ENCODE measurements at regions not wholly inside any gene's neighbourhood (a gene's known extent, or its start where the extent isn't known, plus 50 kb on each side); places are given as distances from the start of the nearest gene placed in this dataset.

DNA sequence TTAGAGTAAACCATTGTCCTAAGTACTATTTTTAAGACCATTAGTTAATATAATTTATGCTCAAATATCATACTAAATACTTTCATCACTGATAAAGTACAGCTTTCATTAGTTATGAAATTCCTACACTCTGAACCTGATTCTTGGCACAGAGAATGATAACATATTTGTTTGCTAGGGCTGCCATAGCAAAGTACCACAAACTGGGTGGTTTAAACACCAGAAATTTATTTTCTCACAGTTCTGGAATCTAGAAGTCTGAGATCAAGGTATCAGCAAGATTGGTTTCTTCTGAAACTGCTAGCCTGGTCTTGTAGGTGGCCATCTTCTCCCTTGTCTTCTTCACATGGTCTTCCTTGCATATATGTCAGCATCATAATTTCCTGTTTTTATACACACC lies 608.4 kb downstream of the TLE1 start:
- no peaks in the 10 kb centered on the region for H3K9me3 ChIP-seq (replicated peaks; ENCODE audit: control insufficient read depth, insufficient read depth, low read depth, low read length)
- intact Hi-C loops (cut with micrococcal nuclease): no loop called here
- ChIA-PET POLR2A (no interaction called here), CTCF (ENCODE audit: low intra/inter-chr PET ratio) (no interaction called here)
- no TSS peak for BruUV-seq (replicated peaks)
- no peaks in the 10 kb centered on the region for H3K9me1 ChIP-seq (ENCODE audit: control insufficient read depth, insufficient read depth, low read length)
- no peak overlapping the region for H3K4me2 ChIP-seq (ENCODE audit: insufficient read depth, low read length)
- FAIRE-seq (no peak), DNase-seq (ENCODE audit: extremely low read depth in 1 of 4, low spot score in 3 of 4) (no peak), ATAC-seq (no peak)
- H3K27ac ChIP-seq (ENCODE audit: extremely low read depth, low read depth, low read length): no peak overlapping the region
- TF ChIP-seq ZNF197 (CRISPR knock-in tag; IDR thresholded peaks at IDR 0.05; ENCODE audit: low read depth) (no peak), KDM2B (CRISPR knock-in tag; IDR thresholded peaks at IDR 0.05) (no peak), BRD9 (IDR thresholded peaks at IDR 0.05; ENCODE audit: low read depth, partially characterized antibody) (no peak), ZNF780A (CRISPR knock-in tag; IDR thresholded peaks at IDR 0.05) (no peak), ZNF507 (tag; conservative IDR thresholded peaks at IDR 0.05) (no peak), RCOR1 (IDR thresholded peaks at IDR 0.05; ENCODE audit: borderline replicate concordance in 1 of 2, low read depth in 2 of 2, low read length in 2 of 2) (no peak), CSDE1 (IDR thresholded peaks at IDR 0.05) (no peak), NCOA1 (IDR thresholded peaks at IDR 0.05; ENCODE audit: low read depth) (no peak), KDM1A (IDR thresholded peaks at IDR 0.05) (no peak)
- TF ChIP-seq, protein P1, sequence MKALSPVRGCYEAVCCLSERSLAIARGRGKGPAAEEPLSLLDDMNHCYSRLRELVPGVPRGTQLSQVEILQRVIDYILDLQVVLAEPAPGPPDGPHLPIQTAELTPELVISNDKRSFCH (CRISPR knock-in tag; IDR thresholded peaks at IDR 0.05): no peak
- TF ChIP-seq, protein P1 (tag; IDR thresholded peaks at IDR 0.05): no peak
- TF ChIP-seq, protein P2, sequence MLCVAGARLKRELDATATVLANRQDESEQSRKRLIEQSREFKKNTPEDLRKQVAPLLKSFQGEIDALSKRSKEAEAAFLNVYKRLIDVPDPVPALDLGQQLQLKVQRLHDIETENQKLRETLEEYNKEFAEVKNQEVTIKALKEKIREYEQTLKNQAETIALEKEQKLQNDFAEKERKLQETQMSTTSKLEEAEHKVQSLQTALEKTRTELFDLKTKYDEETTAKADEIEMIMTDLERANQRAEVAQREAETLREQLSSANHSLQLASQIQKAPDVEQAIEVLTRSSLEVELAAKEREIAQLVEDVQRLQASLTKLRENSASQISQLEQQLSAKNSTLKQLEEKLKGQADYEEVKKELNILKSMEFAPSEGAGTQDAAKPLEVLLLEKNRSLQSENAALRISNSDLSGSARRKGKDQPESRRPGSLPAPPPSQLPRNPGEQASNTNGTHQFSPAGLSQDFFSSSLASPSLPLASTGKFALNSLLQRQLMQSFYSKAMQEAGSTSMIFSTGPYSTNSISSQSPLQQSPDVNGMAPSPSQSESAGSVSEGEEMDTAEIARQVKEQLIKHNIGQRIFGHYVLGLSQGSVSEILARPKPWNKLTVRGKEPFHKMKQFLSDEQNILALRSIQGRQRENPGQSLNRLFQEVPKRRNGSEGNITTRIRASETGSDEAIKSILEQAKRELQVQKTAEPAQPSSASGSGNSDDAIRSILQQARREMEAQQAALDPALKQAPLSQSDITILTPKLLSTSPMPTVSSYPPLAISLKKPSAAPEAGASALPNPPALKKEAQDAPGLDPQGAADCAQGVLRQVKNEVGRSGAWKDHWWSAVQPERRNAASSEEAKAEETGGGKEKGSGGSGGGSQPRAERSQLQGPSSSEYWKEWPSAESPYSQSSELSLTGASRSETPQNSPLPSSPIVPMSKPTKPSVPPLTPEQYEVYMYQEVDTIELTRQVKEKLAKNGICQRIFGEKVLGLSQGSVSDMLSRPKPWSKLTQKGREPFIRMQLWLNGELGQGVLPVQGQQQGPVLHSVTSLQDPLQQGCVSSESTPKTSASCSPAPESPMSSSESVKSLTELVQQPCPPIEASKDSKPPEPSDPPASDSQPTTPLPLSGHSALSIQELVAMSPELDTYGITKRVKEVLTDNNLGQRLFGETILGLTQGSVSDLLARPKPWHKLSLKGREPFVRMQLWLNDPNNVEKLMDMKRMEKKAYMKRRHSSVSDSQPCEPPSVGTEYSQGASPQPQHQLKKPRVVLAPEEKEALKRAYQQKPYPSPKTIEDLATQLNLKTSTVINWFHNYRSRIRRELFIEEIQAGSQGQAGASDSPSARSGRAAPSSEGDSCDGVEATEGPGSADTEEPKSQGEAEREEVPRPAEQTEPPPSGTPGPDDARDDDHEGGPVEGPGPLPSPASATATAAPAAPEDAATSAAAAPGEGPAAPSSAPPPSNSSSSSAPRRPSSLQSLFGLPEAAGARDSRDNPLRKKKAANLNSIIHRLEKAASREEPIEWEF (CRISPR knock-in tag; IDR thresholded peaks at IDR 0.05): no peak
- no peak overlapping the region for H3K4me3 ChIP-seq
- H3K4me1 ChIP-seq (replicated peaks in 1 of 2; ENCODE audit: control insufficient read depth in 2 of 2, insufficient read depth in 2 of 2, low read length in 2 of 2): no peaks in the 10 kb centered on the region
- no peak overlapping the region for H2AFZ ChIP-seq (ENCODE audit: low read depth, low read length)
- in situ Hi-C loops (cut with MboI): no loop called here
- no peaks in the 10 kb centered on the region for H4K20me1 ChIP-seq (replicated peaks; ENCODE audit: control insufficient read depth, insufficient read depth, low read length)
- H3K27me3 ChIP-seq (ENCODE audit: control insufficient read depth in 2 of 2, insufficient read depth in 2 of 2, low read length in 2 of 2): no peaks in the 10 kb centered on the region
- no peaks in the 10 kb centered on the region for H3K79me2 ChIP-seq (ENCODE audit: control insufficient read depth, insufficient read depth, low read length)
- H3K36me3 ChIP-seq (ENCODE audit: control insufficient read depth, insufficient read depth, low read length): no peaks in the 10 kb centered on the region
- H3K9ac ChIP-seq (ENCODE audit: insufficient read depth in 1 of 2, low read depth in 2 of 2, low read length in 2 of 2): no peak overlapping the region
